ENCODE measurements at regions not wholly inside any gene's neighbourhood (a gene's known extent, or its start where the extent isn't known, plus 50 kb on each side); places are given as distances from the start of the nearest gene placed in this dataset.

GRCh38 chr4:130738233-130738632 is 1642.3 kb downstream of the C4orf33 start (continued):
- TF ChIP-seq RUNX1 (IDR thresholded peaks at IDR 0.05; ENCODE audit: low read depth): no peak
- TF ChIP-seq BRCA1 (IDR thresholded peaks at IDR 0.05): no peak
- no peak for TF ChIP-seq BRCA1 (CRISPR knock-in tag; IDR thresholded peaks at IDR 0.05)
- TF ChIP-seq CBX8 (IDR thresholded peaks at IDR 0.05; ENCODE audit: borderline replicate concordance, extremely low read depth, low read depth, low read length, poor library complexity, severe bottlenecking): no peak
- no peak for TF ChIP-seq ZNF561 (CRISPR knock-in tag; conservative IDR thresholded peaks at IDR 0.05)
- no peak for TF ChIP-seq SMC3 (conservative IDR thresholded peaks at IDR 0.05; ENCODE audit: insufficient read depth, low read depth, low read length)
- TF ChIP-seq, protein P1, sequence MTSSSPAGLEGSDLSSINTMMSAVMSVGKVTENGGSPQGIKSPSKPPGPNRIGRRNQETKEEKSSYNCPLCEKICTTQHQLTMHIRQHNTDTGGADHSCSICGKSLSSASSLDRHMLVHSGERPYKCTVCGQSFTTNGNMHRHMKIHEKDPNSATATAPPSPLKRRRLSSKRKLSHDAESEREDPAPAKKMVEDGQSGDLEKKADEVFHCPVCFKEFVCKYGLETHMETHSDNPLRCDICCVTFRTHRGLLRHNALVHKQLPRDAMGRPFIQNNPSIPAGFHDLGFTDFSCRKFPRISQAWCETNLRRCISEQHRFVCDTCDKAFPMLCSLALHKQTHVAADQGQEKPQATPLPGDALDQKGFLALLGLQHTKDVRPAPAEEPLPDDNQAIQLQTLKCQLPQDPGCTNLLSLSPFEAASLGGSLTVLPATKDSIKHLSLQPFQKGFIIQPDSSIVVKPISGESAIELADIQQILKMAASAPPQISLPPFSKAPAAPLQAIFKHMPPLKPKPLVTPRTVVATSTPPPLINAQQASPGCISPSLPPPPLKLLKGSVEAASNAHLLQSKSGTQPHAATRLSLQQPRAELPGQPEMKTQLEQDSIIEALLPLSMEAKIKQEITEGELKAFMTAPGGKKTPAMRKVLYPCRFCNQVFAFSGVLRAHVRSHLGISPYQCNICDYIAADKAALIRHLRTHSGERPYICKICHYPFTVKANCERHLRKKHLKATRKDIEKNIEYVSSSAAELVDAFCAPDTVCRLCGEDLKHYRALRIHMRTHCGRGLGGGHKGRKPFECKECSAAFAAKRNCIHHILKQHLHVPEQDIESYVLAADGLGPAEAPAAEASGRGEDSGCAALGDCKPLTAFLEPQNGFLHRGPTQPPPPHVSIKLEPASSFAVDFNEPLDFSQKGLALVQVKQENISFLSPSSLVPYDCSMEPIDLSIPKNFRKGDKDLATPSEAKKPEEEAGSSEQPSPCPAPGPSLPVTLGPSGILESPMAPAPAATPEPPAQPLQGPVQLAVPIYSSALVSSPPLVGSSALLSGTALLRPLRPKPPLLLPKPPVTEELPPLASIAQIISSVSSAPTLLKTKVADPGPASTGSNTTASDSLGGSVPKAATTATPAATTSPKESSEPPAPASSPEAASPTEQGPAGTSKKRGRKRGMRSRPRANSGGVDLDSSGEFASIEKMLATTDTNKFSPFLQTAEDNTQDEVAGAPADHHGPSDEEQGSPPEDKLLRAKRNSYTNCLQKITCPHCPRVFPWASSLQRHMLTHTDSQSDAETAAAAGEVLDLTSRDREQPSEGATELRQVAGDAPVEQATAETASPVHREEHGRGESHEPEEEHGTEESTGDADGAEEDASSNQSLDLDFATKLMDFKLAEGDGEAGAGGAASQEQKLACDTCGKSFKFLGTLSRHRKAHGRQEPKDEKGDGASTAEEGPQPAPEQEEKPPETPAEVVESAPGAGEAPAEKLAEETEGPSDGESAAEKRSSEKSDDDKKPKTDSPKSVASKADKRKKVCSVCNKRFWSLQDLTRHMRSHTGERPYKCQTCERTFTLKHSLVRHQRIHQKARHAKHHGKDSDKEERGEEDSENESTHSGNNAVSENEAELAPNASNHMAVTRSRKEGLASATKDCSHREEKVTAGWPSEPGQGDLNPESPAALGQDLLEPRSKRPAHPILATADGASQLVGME (CRISPR knock-in tag; IDR thresholded peaks at IDR 0.05): no peak
- TF ChIP-seq TAF1 (IDR thresholded peaks at IDR 0.05; ENCODE audit: control insufficient read depth, extremely low read depth, insufficient read depth, low read length, severe bottlenecking): no peak
- TF ChIP-seq ZEB2 (IDR thresholded peaks at IDR 0.05): no peak
